ENCODE measurements at regions not wholly inside any gene's neighbourhood (a gene's known extent, or its start where the extent isn't known, plus 50 kb on each side); places are given as distances from the start of the nearest gene placed in this dataset.
"Not testable (repeated sequence)": the region's sequence is repeated elsewhere in the genome, so short reads cannot be mapped to it uniquely, and the experiment has no call there.

DNA sequence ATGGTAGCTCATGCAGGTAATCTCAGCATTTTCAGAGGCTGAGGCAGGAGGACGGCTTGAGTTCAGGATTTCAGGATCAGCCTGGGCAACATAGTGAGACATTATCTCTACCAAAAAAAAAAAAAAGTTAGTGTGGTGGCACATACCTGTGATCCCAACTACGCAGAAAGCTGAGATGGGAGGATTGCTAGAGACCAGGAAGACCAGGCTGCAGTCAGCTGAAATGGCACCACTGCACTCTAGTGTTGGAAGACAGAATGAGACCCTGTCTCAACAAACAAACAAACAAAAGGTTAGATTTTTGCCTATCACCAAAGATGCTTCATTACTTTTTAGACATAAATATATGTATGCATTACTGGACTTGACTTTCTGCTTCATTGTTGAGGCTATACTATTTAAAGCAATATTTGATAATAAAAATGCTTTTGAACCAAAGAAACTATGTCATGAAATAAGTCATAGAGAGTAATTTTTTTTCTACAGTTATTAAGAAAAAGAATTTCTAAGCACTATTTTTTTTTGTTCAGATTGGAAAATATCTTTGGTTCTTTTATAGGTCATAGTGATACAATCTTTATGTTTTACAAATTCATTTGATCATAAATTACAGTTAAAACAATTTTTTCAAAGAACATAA is 1180.1 kb upstream of the ATXN8OS start:
- DNase-seq: peak; percentile 85

DNA sequence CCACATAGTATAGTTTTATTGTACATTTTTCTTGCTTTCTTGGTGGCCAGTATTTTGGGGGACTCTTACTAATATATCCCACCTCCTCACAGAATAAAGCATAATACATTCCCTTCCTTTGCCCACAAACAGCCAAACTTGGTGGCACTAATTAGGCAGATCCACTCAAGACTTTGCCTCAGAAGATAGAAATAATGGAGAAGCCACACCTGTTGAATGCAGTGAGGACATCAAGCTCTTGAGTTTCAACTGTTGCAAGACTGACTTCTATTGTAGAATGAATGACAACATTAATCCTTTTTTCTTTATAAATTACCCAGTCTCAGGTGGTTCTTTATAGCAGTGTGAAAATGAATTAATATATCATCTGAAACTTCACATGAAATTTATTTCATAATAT is 1183.6 kb upstream of the ATXN8OS start:
- no peak for DNase-seq

DNA sequence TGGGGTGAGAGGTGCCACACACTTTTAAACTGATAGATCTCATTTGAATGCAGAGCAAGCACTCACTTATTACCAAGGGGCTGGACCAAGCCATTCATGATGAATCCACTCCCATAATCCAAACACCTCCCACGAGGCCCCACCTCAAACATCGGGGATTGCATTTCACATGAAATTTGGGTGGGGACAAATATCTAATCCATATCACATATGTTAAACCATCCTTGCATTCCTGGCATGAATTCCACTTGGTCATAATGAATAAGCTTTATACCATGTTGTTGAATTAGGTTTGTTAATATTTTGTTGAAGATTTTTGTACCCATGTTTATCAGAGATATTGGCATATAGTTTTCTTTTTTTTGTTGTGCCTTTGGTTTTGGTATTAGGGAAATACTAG is 1198.7 kb upstream of the ATXN8OS start:
- DNase-seq: no peak

DNA sequence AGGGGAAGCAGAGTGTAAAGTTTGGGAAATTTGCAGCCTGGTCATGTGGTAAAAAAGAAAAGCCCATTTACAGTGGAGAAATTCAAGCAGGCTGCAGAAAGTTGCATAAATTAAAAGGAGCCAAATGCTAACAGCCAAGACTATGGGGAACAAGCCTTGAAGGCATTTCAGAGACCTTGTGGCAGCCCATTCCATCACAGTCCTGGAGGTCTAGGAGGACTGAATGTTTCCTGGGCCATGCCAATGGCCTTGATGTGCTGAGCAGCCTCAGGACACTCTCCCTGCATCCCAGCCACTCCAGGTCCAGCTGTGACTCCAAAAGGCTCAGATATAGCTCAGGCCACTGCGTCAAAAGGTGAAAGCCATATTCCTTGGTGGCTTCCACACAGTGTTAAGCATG is 1202.4 kb upstream of the ATXN8OS start:
- DNase-seq: no peak

DNA sequence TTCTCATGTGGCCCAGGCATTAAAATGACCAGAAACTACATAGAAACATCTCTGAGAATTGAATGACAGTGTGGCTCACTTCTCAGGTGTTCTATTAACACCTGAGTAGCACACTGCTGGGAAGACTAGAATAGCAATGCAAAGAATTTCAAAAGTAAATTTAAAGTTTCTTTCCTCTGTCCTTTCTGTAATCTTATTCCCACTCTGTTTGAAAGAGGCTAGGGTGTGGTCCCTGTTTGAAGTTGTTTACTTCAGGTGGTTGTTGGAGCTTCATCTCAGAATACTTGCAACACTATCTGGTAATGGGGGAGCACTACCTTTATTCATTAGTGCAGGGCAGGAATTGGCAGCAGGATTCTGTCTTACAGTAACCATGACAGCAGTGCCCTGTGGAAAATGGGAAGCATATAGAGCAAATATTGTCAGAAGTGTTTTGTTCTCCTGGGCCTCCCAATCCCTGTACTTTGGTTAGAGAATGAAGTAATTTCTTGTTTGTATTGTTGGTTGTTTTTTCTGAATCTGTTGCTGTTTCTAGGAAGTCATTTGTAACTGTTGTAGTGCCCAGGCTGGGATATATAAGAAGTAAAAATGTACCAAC is 1210.2 kb upstream of the ATXN8OS start:
- peak; percentile 20 for DNase-seq

DNA sequence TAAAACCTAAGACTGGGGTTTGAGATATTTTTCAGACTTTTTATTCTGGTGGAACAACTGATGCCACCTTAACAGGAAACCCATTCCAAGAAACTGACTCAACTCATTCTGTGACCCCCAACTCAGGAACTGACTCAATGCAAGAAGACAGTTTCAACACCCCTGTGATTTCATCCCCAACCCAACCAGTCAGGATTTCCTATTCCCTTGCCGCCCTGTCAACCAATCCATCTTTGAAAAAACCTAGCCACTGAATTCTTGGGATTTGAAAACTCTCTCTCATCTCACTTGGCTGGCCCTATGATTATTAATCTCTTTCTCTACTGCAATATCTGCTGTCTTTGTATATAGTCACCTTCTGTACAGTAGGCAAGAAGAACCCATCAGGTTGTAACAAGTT is 1211.9 kb upstream of the ATXN8OS start:
- DNase-seq: no peak

DNA sequence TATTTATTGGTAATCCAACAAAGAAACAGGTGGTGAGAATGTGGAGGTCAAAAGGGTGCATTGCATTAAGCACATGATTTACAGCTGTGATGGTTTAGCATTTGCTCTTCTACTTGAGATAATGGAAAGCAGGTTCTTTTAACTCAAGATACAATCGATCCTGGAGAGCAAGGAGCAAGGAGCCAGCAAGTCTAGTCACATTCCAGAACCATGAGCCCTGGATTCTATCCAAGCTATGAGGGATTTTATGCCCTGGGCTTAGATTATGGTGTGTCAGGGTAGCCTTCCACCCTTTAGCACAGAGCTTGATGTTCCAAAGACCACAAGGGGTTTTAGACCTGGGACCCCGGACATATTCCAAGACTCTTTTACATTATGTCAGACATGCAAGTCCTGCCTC is 1213.9 kb upstream of the ATXN8OS start:
- peak; percentile 7 for DNase-seq

DNA sequence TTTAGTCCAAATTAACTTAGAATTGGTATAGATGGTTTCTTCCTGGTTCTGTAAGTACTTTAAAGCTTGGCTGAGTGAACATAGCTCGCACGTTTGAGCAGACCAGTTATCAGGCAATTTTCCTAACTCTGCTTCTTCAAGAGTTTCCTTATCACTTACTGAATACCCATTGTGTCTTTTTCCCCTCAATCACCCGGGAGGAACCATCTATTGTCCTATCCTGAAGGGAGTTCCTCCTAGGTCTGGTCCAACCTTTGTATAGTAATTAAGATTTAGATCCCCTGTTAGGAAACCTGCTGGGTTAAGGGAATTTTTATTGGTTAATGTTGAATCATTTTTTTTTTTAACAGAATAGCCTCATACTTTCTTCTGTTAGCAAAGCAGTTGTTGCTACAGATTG is 1215.0 kb upstream of the ATXN8OS start:
- not testable (repeated sequence) for DNase-seq

DNA sequence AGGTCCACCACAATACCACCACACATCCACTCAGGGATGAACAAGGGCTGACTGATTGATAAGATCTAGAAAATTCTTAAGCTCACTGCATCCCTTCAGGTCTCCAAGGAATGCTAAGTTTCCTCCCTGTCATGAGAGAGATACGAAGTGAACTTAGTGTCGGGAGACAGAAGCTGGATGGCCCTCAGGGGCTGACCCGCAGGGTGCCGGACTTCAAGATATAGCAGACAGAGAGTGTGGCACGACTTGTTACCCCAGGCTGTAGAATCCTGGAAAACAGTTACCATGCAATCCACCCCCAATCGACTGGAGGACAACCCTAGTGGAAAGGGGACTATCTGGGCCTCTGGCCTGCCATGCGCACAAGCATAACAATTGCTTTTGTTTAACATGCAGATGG is 1217.5 kb upstream of the ATXN8OS start:
- DNase-seq: not testable (repeated sequence)

DNA sequence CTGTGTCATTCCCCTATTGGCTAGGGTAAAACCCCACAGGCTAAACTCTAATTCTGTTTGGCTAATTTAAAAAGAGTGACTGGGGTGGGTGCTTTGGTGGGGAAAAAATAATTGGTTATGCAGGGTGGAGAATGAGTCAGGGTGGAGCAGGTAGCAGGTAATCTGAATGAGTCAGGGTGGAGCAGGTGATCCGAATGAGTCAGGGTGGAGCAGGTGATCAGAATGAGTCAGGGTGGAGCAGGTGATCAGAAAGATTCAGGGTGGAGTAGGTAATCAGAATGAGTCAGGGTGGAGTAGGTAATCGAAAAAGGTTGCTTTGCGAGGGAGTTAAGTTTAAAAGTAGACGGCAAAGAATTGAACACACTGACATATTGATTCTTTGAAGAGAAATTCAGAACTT is 1218.8 kb upstream of the ATXN8OS start:
- no peak for DNase-seq

DNA sequence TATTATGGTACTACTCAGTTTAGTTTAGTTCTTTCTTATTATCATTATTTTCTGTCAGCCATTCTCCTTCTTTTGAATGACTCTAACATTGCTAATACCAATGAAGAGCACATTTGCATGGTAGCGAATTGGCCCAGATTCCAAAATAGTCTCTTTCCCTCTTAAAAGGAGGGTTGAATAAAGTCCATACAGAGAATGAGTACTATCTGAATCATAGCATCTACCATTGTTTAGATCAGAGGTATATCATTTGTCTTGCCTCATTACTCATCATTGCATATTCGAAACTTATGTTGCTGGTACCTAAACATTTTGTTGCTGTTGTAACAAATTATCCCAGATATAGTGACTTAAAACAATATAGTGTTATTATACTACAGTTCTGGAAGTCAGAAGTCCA is 1235.3 kb upstream of the ATXN8OS start:
- no peak for DNase-seq

DNA sequence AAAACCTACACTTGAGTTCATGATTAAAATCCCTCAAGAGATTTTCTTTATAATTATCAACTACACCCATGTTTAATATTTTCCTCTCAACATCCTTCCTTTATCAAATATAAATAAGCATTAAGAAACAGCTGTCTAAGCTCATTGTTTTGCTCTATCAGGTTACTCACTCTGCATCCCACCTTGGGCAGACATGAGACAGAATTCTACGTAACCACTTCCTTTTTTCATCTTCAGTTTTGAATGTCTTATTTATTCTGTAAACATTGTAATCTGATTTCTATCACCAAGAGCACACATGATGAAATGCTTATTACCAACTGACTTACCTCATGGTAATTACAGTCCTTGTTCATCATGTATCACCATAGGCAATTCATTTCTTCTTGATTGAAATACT is 1256.6 kb upstream of the ATXN8OS start:
- DNase-seq: peak; percentile 55

DNA sequence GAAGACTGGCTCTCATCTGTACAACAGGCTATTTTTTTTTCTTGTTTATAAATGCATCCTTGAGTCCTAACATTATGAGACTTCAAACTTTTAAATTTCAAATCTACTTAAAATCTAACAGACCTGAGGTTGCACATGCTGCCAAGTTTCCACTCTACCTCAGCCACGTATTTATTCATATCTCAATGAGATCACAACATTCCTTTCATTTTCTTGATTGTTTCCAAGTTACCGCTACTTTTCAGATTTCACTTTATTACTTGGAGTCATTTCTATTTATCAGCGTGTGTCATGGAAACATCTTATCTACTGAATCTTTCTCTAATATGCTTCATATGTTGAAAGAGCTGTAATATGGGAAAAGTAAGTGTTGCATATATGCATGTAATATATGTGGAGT is 1257.5 kb upstream of the ATXN8OS start:
- DNase-seq: no peak

DNA sequence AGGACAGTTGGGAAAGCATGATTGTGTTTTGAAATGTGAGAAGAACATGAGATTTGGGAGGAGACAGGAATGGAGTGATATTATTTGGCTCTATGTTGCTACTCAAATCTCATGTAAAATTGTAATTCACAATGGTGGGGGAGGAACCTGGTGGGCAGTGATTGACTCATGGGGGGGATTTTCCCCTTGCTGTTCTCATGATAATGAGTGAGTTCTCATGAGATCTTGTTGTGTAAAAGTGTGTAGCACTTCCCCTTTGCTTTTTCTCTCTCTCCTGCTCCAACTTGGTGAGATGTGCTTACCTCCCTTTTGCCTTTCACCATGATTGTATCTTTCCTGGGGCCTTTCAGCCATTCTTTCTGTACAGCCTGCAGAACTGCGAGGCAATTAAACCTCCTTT is 1261.0 kb upstream of the ATXN8OS start:
- DNase-seq: no peak

DNA sequence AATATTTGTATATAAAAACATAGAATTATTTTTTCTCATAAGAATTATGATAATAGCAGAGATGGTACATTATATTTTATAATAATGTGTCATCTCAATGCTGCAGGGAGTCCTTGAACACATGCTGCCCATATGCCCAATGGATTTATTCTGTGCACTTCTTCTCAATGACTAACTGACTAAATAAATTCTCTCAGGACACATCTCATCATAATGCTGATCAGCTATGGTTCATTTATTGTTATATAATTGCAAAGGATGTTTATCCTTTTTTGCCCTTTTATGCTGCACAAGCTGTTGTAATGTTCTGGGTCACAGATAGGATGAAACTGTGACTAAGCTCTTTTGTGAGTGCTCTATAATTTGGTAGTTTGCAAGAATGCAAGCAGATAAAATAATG is 1273.3 kb upstream of the ATXN8OS start:
- DNase-seq: peak; percentile 13

DNA sequence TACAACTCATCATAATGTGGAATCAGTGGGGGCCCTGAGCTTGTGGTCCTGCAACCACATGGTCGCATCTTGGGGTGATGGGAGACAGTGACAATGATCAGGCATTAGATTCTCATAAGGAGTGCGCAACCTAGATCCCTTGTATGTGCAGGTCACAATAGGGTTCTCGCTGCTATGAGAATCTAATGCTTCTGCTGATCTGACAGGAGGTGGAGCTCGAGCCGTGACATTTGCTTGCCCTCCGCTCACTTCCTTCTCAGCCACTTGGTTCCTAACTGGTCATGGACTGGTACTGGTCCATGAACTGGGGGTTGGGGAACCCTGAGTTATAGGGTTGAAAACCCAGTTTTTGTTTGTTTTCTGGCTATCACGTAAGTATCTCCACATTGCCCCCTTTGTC is 1290.9 kb upstream of the ATXN8OS start:
- no peak for DNase-seq

DNA sequence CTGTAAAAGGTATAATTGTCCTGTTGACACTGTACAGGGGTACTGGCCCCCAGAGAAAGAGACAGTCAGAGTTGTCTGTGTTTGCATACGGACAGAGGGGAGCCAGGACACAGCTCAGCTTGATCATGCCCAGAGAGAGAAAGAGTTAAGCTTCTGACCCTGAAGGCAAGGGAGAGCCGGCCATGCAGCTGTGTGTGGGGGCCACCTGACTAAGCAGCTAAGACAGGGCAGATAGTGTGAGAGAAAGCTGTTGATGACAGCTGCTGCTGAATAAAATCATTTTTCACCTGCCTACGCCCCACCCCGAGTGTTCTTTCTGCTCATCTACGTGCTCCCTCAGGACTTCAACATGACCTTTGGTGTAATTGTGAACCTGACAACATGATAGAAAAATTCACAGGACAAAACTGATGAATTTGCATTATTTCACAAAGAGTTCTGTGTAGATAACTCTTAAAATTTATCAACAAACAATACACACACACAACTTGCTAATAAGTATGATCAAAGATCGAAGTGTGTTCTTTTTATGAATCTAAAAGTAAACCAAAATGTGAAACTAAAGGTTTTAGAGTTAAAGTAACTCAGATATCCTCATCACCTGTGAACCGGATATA is 1294.3 kb upstream of the ATXN8OS start:
- DNase-seq: no peak

DNA sequence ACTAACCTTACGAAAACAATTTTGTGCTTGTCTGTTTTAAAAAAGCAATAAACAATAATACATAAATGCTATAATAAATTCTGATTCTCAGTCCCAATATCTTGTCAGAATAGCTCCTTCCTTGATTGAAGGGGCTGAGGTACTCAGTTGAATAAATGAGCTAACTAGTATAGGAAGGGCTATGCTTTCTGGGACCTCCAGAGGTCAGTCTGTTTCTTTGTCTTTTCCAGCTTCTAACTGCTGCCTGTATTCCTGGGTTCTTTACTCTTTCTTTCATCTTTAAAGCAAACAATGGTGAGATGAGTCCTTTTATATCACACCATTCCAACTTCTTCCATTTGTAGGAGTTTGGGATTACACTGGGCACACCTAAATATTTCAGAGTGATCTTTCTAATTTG is 1297.0 kb upstream of the ATXN8OS start:
- DNase-seq: peak; percentile 45

DNA sequence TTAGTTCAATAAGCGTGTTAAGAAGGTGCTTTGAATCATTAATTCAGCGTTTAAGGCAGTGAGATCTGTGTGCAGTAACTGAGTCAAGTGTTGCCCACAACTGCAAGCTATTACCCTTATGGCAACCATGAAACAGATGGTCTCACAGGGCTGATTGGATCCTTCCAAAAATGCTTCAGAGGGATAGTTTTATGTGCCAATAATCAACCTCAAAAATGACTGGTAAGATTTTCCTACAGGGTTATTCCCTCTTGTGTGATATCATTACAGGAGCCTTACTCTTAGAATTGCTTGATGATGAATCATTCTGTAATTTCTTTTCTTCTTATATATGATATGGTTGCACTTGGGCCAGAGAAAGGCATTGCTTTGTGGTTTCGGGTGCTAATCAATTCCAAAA is 1299.2 kb upstream of the ATXN8OS start:
- DNase-seq: no peak

DNA sequence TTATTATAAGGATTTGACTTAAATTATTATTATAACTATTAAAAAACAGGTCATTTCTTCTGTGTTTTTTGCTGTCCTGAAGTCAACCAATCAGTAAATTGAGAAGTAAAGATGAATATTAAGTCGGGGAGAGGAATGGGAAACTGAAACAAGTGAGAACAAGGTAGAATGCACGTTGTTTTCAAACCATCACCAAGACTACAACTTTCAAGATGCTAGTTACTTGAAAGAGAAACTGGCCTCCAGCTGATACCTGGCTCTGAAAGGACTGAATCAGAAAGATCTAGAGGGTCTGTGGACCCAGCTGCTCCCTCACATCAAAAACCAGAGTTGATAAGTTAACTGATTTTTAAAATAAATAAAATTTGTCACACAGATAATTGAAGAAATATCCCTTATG is 1301.5 kb upstream of the ATXN8OS start:
- no peak for DNase-seq

DNA sequence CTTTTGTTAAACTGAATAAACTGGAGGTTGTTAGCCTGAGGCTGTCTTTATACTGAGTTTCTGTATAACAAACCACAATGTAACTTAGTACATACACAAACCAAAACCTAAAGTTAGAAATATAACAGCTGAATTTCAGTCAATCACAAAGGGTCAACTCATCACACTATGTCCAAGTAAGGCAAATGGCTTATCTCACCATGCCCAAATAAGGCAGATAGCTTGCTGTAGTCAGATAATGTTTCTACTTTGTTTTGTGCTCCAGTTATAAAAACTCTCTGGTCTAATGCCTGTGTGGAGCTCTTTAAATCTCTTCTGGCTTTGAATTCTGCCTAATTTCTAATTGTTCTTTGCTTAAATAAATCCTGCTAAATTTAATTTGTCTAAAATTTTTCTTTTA is 1323.4 kb upstream of the ATXN8OS start:
- DNase-seq: no peak

DNA sequence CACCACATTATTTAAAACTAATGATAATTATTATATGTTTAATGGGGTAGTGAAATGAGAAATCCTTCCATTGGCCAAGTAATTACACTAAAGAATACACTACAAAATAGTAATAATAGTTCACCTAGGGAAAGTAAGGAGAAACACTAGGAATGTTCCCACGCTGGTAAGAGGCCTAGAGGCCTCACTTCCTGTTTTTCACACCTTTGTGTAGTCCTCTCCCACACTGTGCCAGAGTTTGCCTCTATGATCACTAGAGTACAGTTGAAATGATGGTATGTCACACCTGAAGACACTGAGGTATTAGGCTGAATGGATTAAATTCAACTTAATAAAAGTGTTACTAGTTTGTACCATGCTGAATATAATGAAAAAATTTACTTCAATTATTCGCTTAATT is 1348.0 kb upstream of the ATXN8OS start:
- DNase-seq: no peak

DNA sequence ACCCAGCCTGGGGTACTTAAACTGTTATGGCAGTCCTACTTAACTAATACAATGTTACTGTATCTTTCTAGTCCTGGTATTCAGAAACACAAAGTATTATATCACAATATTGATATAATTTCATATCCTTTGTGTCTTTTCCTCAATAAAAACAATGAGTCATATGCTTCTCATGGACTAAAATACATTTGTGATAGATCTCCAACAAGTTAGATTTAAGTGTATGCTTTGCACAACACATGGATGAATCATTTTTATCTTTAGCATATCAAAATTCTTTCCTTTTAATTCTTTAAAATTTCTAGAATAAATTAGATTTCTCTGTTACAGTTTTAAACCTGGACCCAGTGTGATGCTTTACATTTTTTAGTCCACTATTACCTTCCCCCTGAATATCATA is 1357.8 kb upstream of the ATXN8OS start:
- DNase-seq: no peak

DNA sequence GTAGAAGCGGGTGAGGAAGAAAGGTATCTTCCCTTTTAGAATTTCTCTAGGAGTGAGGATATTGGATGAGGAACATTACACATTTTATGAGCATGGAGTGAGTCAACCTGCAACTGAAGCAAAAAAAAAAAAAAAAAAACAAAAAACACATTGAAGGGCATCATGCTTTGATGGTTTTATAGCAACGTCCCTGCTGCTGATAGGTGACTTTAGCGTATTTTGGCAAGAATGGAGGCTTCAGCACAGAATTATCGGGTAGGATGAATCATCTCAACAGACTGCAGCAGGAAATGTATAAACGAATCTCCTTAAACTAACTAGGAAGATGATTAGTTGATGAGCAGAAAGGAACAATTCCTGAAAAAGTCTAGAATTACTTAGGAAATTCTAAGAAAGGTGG is 1359.6 kb upstream of the ATXN8OS start:
- no peak for DNase-seq

DNA sequence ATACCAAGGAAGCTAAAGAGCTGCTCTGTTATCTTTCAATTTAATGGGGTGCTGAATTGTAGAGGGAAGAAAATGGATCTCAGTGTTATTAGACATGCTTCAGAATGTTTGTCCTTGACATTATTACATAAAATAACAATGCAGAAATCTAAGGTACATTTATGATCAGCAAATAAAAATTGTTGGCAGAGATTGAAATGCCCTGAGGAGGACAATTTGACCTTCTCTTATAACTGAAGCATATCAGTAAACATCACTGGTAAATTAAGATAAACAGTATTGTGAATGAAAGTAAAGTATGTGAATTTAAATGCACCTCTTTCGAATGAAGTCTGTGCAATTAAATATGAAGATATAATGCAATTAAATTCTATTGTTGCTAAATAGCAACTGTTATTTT is 1362.1 kb upstream of the ATXN8OS start:
- peak; percentile 57 for DNase-seq
